Breast epithelium (tissue), 4 donors: ENCODE measurements at regions not wholly inside any gene's neighbourhood (a gene's known extent, or its start where the extent isn't known, plus 50 kb on each side); places are given as distances from the start of the nearest gene placed in this dataset.

Experiments used
- DNase-seq, 2 donors: peaks; one replicate each; pipeline ENCODE4 v3.0.0-alpha.2; 2019; ENCODE audit warnings: low spot score in 2 of 2
- H3K27ac ChIP-seq, 2 donors: fragments of 200-600 bp; sonication (generic) in 1 of 2; one replicate each; pipeline ENCODE4 v1.5.1; 2016 to 2019; ENCODE audit warnings: mild to moderate bottlenecking in 1 of 2
- H3K27me3 ChIP-seq, 2 donors: fragments of 200-600 bp; sonication (generic) in 1 of 2; one replicate each; pipeline versions ENCODE4 v1.5.1 to v1.6.0; 2017 to 2019; ENCODE audit warnings: control low read depth in 1 of 2, mild to moderate bottlenecking in 1 of 2
- H3K36me3 ChIP-seq: fragments of 200-600 bp; one replicate; pipeline ENCODE4 v1.5.1; 2019
- H3K4me1 ChIP-seq, 2 donors: fragments of 200-600 bp; sonication (generic); one replicate each; pipeline ENCODE4 v1.5.1; 2016 to 2019; ENCODE audit warnings: control low read depth in 1 of 2
- H3K4me3 ChIP-seq, 3 donors: fragments of 200-600 bp; sonication (generic); 1 replicate in 2 of 3; 2 replicates in 1 of 3; pipeline ENCODE4 v1.5.1; 2016 to 2019; ENCODE audit warnings: mild to moderate bottlenecking in 3 of 3, moderate library complexity in 2 of 3
- H3K9me3 ChIP-seq, 2 donors: fragments of 200-600 bp; sonication (generic) in 1 of 2; one replicate each; pipeline ENCODE4 v1.5.1; 2016 to 2019; ENCODE audit warnings: control low read depth in 1 of 2
- POLR2A ChIP-seq: fragments of 450-650 bp; IDR thresholded peaks from one replicate; pipeline ENCODE4 v1.6.1; 2016; ENCODE audit warnings: antibody characterized with exemption, mild to moderate bottlenecking, moderate library complexity
- POLR2AphosphoS5 ChIP-seq, 3 donors: sonication (generic); formaldehyde crosslinking; IDR thresholded peaks; one replicate each; pipeline ENCODE4 v1.6.1; 2017; ENCODE audit warnings: antibody characterized with exemption in 3 of 3
- intact Hi-C: fragments of 100-400 bp; cut with DNase I; formaldehyde crosslinking; loops from one replicate; pipeline ENCODE4 v1.15.1; 2023; ENCODE audit warnings: low total_unique reads
- TF ChIP-seq, protein P1 (sequence below), 3 donors: fragments of 450-650 bp; IDR thresholded peaks; one replicate each; pipeline ENCODE4 v1.5.1; 2016 to 2017; ENCODE audit warnings: antibody characterized with exemption in 3 of 3, mild to moderate bottlenecking in 3 of 3, moderate library complexity in 3 of 3

DNA sequence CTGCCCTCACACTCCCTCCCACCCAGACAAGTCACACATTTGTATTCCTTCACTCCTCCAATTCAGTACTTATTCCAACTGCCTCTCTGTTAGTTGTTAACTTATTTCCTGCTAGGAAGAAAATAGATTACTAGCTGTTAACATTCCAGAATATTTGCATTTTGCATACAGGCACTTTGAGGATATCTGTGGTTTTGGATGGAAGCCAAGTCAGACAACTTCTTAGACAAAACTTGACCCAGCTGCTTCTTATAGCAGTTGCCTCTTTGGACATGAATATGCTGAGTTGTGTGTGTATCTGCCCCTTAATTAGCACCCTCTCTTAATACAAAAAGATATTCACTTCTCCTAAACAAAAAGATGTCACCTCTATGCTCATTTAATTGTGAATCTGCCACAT lies 1280.6 kb upstream of the ACO1 start:
- intact Hi-C loops, result no loop called here
- no peak for DNase-seq
- Histone ChIP-seq H3K4me1 (no peaks in the 10 kb centered on the region), H3K27me3 (no peaks in the 10 kb centered on the region), H3K9me3 (no peaks in the 10 kb centered on the region), H3K27ac (no peak overlapping the region), H3K4me3 (no peak overlapping the region), H3K36me3 (no peaks in the 10 kb centered on the region)
- no peak for TF ChIP-seq POLR2A
- TF ChIP-seq POLR2AphosphoS5 (IDR thresholded peaks at IDR 0.05), result no peak
- TF ChIP-seq, protein P1, sequence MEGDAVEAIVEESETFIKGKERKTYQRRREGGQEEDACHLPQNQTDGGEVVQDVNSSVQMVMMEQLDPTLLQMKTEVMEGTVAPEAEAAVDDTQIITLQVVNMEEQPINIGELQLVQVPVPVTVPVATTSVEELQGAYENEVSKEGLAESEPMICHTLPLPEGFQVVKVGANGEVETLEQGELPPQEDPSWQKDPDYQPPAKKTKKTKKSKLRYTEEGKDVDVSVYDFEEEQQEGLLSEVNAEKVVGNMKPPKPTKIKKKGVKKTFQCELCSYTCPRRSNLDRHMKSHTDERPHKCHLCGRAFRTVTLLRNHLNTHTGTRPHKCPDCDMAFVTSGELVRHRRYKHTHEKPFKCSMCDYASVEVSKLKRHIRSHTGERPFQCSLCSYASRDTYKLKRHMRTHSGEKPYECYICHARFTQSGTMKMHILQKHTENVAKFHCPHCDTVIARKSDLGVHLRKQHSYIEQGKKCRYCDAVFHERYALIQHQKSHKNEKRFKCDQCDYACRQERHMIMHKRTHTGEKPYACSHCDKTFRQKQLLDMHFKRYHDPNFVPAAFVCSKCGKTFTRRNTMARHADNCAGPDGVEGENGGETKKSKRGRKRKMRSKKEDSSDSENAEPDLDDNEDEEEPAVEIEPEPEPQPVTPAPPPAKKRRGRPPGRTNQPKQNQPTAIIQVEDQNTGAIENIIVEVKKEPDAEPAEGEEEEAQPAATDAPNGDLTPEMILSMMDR (IDR thresholded peaks at IDR 0.05), result no peak

DNA sequence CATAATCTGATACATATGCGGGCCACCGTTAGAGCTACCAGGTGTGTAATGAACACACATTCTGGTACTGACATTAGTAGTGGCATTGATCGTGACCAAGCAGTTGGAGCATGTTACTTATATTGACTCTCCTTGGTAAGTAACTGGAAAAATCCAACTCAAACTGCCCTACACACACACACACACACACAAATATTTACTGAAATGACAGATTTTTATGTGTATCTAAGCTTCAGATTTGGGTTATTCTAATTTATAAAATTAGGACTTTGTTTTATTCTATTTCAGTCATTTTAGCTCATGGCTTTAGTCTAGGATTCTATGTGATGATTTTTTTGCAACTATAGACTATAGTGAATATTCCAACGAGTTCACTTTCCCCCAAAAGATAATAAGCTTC lies 1280.2 kb upstream of the ACO1 start:
- Histone ChIP-seq H3K9me3 (no peaks in the 10 kb centered on the region), H3K27me3 (no peaks in the 10 kb centered on the region), H3K4me1 (no peaks in the 10 kb centered on the region), H3K4me3 (no peak overlapping the region), H3K36me3 (no peaks in the 10 kb centered on the region), H3K27ac (no peak overlapping the region)
- intact Hi-C loops, result no loop called here
- TF ChIP-seq POLR2A (no peak), POLR2AphosphoS5 (IDR thresholded peaks at IDR 0.05) (no peak)
- TF ChIP-seq, protein P1 (IDR thresholded peaks at IDR 0.05), result no peak
- no peak for DNase-seq

DNA sequence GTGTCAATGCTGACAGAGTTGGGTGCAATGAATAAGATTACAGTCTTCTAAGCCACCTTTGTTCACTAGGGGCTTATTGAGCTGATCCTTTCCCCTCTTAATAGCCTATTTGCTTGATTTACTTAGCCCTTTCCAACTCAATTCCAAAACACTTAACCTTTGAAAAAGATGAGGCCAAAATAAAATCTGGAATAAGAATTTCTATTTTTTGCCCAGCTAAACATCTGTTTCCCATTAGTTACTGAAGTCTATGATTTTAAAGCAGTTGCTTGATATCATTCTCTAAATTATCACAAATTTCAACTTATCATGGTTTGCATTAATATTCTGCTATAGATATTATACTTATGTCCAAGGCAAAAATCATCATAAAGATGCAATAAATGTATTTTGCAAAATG lies 1272.0 kb upstream of the ACO1 start:
- Histone ChIP-seq H3K4me1 (no peaks in the 10 kb centered on the region), H3K27ac (no peak overlapping the region), H3K9me3 (no peaks in the 10 kb centered on the region), H3K36me3 (no peaks in the 10 kb centered on the region), H3K27me3 (no peaks in the 10 kb centered on the region), H3K4me3 (no peak overlapping the region)
- intact Hi-C loops, result no loop called here
- DNase-seq, result no peak
- TF ChIP-seq, protein P1 (IDR thresholded peaks at IDR 0.05), result no peak
- TF ChIP-seq POLR2A (no peak), POLR2AphosphoS5 (IDR thresholded peaks at IDR 0.05) (no peak)

DNA sequence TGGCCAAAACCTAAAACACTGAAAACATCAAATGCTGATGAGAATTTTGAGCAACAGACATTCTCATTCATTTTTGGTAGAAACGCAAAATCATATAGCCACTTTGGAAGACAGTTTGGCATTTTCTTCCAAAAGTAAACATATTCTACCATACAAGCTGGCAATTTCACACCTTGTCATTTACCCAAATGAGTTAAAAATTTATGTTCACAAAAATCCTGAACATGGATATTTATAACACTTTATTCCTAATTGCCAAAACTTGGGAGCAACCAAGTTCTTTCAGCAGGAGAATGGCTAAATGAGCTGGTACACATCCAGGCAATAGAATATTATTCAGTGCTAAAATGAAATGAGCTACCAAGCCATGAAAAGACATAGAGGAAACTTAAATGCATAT lies 1270.1 kb upstream of the ACO1 start:
- TF ChIP-seq POLR2AphosphoS5 (IDR thresholded peaks at IDR 0.05), result no peak
- Histone ChIP-seq H3K4me3 (no peak overlapping the region), H3K9me3 (no peaks in the 10 kb centered on the region), H3K36me3 (no peaks in the 10 kb centered on the region), H3K27ac (no peak overlapping the region), H3K27me3 (no peaks in the 10 kb centered on the region), H3K4me1 (no peaks in the 10 kb centered on the region)
- intact Hi-C loops, result no loop called here
- DNase-seq, result no peak

DNA sequence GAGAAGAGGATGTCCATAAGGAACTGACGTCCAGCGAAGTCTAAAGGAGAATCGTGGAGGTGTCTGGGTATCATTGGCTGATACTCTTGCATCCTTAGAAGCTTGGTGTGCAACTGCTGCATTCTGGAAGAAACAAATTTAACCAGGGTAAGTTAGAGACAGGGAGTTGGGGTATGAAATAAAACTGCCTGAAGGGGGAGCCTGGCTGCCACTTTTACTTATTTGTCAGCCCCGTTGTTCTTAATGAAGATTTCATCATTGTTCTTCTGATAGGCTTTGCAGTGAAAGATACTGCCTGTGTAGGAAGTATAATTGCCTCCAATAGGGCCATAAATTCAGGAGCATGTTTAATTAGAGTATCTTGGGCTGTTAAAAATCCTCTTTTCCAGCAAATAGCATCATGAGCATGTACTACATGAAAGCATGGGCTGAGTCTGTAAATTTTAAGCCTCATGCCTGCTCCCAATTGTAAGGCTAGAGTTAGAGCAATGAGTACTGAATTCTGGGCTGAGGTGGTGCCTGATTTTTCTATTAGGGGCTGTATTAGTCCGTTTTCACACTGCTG lies 1264.5 kb upstream of the ACO1 start:
- intact Hi-C loops, result no loop called here
- Histone ChIP-seq H3K36me3 (no peaks in the 10 kb centered on the region), H3K4me1 (no peaks in the 10 kb centered on the region), H3K4me3 (no peak overlapping the region), H3K27me3 (no peaks in the 10 kb centered on the region), H3K9me3 (no peaks in the 10 kb centered on the region), H3K27ac (no peak overlapping the region)
- DNase-seq, result no peak
- TF ChIP-seq, protein P1 (IDR thresholded peaks at IDR 0.05), result peak in 2 of 3 donors; percentile 25 to 40
- no peak for TF ChIP-seq POLR2A

DNA sequence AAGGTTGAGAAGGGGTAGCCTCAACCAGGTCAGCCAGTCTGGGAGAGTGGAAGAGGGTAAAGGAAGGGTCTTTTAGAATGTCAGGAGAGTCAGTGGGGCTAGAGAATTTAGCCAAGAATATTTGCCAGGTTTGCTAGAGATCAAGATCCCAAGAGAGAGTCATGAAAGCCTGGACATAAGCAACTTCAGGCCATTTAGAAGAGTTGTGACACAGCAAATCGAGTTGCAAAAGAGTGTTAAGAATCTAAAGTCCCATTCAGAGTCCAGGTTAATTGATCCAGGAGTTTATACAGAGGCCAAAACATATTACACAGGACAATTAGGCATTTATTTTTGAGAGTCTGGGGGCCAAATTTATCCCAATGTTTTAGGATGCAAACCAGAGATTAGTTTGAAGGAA lies 1260.1 kb upstream of the ACO1 start:
- Histone ChIP-seq H3K27ac (no peak overlapping the region), H3K4me3 (no peak overlapping the region), H3K9me3 (no peaks in the 10 kb centered on the region), H3K4me1 (no peaks in the 10 kb centered on the region), H3K36me3 (no peaks in the 10 kb centered on the region), H3K27me3 (no peaks in the 10 kb centered on the region)
- no peak for DNase-seq
- TF ChIP-seq POLR2AphosphoS5 (IDR thresholded peaks at IDR 0.05) (no peak), POLR2A (no peak)
- TF ChIP-seq, protein P1 (IDR thresholded peaks at IDR 0.05), result no peak
- intact Hi-C loops, result no loop called here
